ENCODE measurements at regions not wholly inside any gene's neighbourhood (a gene's known extent, or its start where the extent isn't known, plus 50 kb on each side); places are given as distances from the start of the nearest gene placed in this dataset.
"Not testable (repeated sequence)": the region's sequence is repeated elsewhere in the genome, so short reads cannot be mapped to it uniquely, and the experiment has no call there.

- no peak for DNase-seq
These were observed 51.6 kb upstream of the CNTLN start for GRCh38 chr9:17083258-17083657.

- no peak for DNase-seq
These were observed 52.3 kb upstream of the CNTLN start for GRCh38 chr9:17082343-17083064.

- DNase-seq, result no peak
These were observed 53.0 kb upstream of the CNTLN start for GRCh38 chr9:17081814-17082213.

- no peak for DNase-seq
These were observed 53.5 kb upstream of the CNTLN start for GRCh38 chr9:17081351-17081750.

- DNase-seq, result no peak
These were observed 58.9 kb upstream of the CNTLN start for GRCh38 chr9:17075758-17076485.

GRCh38 chr9:17075146-17075757 is 59.6 kb upstream of the CNTLN start:
- no peak for DNase-seq

GRCh38 chr9:17072563-17072962 is 62.3 kb upstream of the CNTLN start:
- not testable (repeated sequence) for DNase-seq

- DNase-seq, result no peak
These were observed 66.2 kb upstream of the CNTLN start for GRCh38 chr9:17068671-17069070.

GRCh38 chr9:17065062-17065461 is 69.8 kb upstream of the CNTLN start:
- DNase-seq, result no peak

- DNase-seq, result no peak
These were observed 70.3 kb upstream of the CNTLN start for GRCh38 chr9:17064558-17064957.

- DNase-seq, result peak; percentile 1
These were observed 71.2 kb upstream of the CNTLN start for GRCh38 chr9:17063535-17064135.

GRCh38 chr9:17062497-17062896 is 72.3 kb upstream of the CNTLN start:
- DNase-seq, result no peak

GRCh38 chr9:17060450-17060849 is 74.4 kb upstream of the CNTLN start:
- DNase-seq, result no peak

- no peak for DNase-seq
These were observed 75.4 kb upstream of the CNTLN start for GRCh38 chr9:17059465-17059864.

GRCh38 chr9:17057729-17058128 is 77.1 kb upstream of the CNTLN start:
- DNase-seq, result no peak

- DNase-seq, result no peak
These were observed 82.2 kb upstream of the CNTLN start for GRCh38 chr9:17052626-17053025.

- DNase-seq, result no peak
These were observed 89.4 kb upstream of the CNTLN start for GRCh38 chr9:17045381-17045940.

- no peak for DNase-seq
These were observed 103.3 kb upstream of the CNTLN start for GRCh38 chr9:17031546-17031945.

GRCh38 chr9:17025281-17025680 is 109.6 kb upstream of the CNTLN start:
- DNase-seq, result no peak

- DNase-seq, result no peak
These were observed 110.7 kb upstream of the CNTLN start for GRCh38 chr9:17024129-17024528.

- DNase-seq, result no peak
These were observed 113.4 kb upstream of the CNTLN start for GRCh38 chr9:17021387-17021970.

GRCh38 chr9:17019398-17019797 is 115.4 kb upstream of the CNTLN start:
- no peak for DNase-seq
